ENCODE measurements at regions not wholly inside any gene's neighbourhood (a gene's known extent, or its start where the extent isn't known, plus 50 kb on each side); places are given as distances from the start of the nearest gene placed in this dataset.
"Not testable (repeated sequence)": the region's sequence is repeated elsewhere in the genome, so short reads cannot be mapped to it uniquely, and the experiment has no call there.

DNA sequence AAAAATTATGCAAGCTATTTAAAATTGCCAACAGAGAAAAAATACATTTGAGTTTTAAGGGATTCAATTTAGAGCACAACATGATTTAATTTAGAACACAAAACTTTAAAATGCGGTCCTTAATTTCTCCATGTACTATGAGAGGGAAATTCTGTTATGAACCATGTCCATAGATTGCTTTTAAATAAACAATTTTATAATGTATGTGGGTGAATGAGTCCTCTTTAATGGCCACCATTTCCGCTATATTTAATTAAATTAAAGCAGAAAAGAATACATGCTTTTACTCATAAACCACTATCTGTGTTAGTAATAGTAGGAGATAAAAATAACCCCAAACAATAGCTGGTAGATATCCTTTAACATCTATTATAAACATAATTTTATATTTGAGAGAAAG, 914.6 kb downstream of the LTN1 start:
- no peak for DNase-seq (ENCODE audit: low read depth, low spot score)

DNA sequence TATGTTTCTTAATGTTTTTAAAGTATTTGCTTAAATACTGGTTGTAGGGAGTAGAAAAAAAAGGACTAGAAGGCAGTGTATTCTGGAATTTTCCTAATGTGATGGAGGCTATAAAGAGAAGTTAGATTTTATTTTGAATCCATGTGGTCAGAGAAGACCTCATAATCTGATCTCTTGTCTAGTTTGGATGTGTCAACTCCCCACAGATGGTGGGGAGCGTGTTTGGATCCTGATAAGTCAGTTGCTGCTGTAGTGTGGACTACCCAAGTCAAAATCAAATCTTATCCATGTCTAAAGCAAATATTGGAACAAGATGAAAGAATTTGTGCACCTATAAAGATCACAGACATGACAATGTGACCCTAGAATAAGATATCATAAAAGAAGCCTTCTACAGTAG, 918.0 kb downstream of the LTN1 start:
- DNase-seq (ENCODE audit: low read depth, low spot score): no peak

- DNase-seq (ENCODE audit: low read depth, low spot score): no peak
These were observed 920.1 kb downstream of the LTN1 start for GRCh38 chr21:28072601-28073000.

GRCh38 chr21:28069450-28069923, 923.2 kb downstream of the LTN1 start:
- no peak for DNase-seq (ENCODE audit: low read depth, low spot score)

DNA sequence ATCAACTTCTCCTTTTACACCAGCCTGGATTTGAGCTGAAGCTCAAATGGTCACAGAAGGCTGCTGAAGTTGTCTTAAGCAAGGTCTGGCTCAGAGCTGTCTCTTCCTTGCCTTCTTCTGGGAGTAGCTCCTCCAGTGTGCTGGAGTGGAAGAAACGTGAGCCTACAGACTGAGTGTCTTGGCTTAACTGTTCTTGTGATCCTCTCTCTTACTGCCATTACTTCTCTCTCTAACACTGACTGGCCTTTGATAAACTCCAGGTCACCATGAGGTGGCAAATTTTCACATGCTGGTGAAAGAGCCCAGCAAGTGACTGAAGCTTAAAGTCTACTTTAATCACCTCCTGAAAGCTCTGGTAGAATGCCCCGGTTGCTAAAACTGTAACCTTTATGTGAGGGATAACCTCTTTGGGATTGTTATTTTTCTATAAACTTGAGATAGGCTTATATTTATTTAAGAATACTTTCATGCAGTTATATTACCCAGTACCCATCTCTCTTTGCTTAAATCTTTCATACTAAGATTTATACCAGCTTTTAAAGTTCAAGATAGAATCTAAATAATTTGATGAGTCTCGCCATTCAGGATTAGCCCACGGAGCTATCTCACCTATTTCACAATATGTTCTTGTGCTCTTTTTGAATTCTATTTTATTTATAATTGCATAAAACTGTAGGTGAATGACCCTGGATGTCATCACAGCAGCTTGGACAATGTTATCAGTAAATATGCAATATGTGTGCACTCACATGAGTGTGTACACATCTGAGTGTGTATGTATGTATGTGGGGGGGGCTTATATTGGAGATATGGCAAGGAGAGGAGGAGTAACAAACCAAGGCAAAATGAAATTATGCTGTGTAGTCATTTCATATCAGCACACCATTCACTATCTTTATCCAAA, 924.0 kb downstream of the LTN1 start:
- no peak for DNase-seq (ENCODE audit: low read depth, low spot score)

- no peak for DNase-seq (ENCODE audit: low read depth, low spot score)
These were observed 925.9 kb downstream of the LTN1 start for GRCh38 chr21:28066596-28067387.

- DNase-seq (ENCODE audit: low read depth, low spot score): no peak
These were observed 926.6 kb downstream of the LTN1 start for GRCh38 chr21:28066076-28066475.

- DNase-seq (ENCODE audit: low read depth, low spot score): no peak
These were observed 929.1 kb downstream of the LTN1 start for GRCh38 chr21:28063241-28064216.

GRCh38 chr21:28052956-28053355, 939.7 kb downstream of the LTN1 start:
- not testable (repeated sequence) for DNase-seq (ENCODE audit: low read depth, low spot score)

GRCh38 chr21:28051649-28052048, 941.0 kb downstream of the LTN1 start:
- DNase-seq (ENCODE audit: low read depth, low spot score): not testable (repeated sequence)

GRCh38 chr21:28035692-28036091, 957.0 kb downstream of the LTN1 start:
- DNase-seq (ENCODE audit: low read depth, low spot score): not testable (repeated sequence)

GRCh38 chr21:28034916-28035315, 957.8 kb downstream of the LTN1 start:
- DNase-seq (ENCODE audit: low read depth, low spot score): not testable (repeated sequence)

- DNase-seq (ENCODE audit: low read depth, low spot score): not testable (repeated sequence)
These were observed 958.3 kb downstream of the LTN1 start for GRCh38 chr21:28034334-28034733.

DNA sequence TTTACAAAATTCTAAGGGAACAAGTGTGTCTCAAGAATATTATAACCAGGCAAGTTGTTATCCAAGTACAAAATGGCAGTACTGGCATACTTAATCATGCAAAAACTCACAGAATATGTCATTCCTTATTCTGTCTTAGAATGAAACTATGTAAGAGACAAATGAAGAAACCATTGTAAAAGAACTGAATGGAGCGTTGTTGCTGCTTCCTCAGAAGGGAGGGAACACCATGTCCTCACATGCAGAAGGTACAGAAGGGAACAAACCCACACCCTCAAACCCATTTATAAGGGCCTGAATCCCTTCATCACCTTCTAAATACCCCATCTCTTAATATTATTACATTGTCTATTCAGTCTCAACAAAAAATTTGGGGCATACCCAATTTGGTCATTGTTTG, 960.0 kb downstream of the LTN1 start:
- DNase-seq (ENCODE audit: low read depth, low spot score): not testable (repeated sequence)

DNA sequence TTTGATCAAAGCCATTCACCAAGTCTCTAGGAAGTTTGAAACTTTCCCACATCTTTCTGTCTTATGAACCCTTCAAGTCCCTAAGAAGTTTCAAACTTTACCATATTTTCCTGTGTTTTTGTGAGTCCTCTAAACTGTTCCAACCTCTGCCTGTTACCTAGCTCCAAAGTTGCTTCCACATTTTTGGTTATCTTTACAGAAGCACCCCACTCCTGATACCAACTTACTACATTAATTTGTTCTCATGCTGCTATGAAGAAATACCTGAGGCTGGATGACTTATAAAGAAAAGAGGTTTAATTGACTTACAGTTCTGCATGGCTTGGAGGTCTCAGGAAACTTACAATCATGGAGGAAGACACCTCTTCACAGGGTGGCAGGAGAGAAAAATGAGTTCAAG, 961.6 kb downstream of the LTN1 start:
- DNase-seq (ENCODE audit: low read depth, low spot score): not testable (repeated sequence)

DNA sequence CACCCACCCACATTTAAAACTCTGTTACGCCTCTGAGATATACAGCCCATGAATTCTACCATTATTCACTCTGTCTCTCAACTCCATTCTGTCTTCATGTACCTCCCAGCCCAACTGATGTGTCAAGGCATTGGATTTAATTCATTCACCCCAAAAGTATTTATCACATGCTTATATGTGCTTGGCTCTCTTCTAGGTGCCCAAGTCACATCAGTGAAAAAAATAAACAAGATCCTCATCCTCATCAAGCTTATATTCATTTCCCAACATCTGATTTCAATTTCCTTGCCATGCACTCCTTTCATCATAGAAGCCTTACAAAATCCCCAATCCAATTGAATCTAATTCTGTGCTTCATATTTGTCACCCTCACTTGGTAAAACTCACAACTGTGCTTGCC, 967.6 kb downstream of the LTN1 start:
- DNase-seq (ENCODE audit: low read depth, low spot score): no peak

DNA sequence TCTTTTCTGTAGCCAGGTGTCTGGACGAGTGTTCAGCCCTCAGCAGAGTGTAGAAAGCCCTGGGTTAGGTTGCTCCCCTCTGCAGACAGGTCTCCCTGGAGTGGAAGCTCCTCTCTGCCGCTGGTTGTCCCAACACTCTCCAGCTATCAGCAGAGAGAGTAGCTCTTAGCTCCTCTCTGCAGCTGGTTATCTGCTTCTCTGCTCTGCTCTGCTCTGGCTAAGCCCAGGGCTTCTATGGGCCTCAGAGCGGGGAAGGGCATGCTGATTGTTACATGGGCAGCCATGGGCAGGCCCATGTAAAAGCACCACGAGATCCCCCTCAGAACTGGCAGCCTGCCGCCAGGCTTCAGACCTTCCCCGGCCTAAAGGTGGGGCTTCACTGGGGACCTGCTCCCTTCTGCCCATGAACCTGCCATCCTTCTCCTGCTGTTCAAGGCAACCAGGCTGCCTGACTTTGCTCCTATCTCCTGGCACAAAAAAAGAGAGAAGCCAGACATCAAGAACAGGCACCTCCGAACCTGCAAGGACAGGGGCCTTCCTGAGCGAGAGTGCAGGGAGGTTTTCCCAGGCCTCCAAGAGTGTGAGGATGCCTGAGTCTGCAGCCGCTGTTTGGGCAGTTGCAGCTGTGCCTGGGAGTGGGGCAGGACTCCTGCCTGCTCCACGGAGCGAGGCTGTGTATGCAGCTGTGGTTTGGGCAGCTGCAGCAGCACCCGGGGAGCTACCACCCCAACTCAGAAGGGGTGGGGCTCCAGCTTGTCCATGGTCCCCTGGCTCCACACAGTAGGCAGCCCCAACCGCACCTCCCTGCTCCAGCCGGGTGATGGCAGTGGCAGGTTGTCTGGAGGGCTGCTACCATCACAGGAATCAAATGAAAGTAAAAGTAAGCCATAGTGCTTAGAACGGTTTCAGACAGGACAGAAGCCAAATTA, 973.7 kb downstream of the LTN1 start:
- DNase-seq (ENCODE audit: low read depth, low spot score): no peak

GRCh38 chr21:28018213-28018612, 974.5 kb downstream of the LTN1 start:
- no peak for DNase-seq (ENCODE audit: low read depth, low spot score)

- DNase-seq (ENCODE audit: low read depth, low spot score): no peak
These were observed 976.1 kb downstream of the LTN1 start for GRCh38 chr21:28016571-28016970.

- DNase-seq (ENCODE audit: low read depth, low spot score): not testable (repeated sequence)
These were observed 979.6 kb downstream of the LTN1 start for GRCh38 chr21:28013123-28013522.

Data from iPS DF 19.7 (cell line).